GM21367 (cell line): ENCODE measurements at regions not wholly inside any gene's neighbourhood (a gene's known extent, or its start where the extent isn't known, plus 50 kb on each side); places are given as distances from the start of the nearest gene placed in this dataset.
"Not testable (repeated sequence)": the region's sequence is repeated elsewhere in the genome, so short reads cannot be mapped to it uniquely, and the experiment has no call there.

Source experiments
- ATAC-seq: cut with Tn5 transposase; IDR thresholded peaks from one replicate; pipeline ENCODE4 v1.9.1; 2021; ENCODE audit not compliant: unreplicated experiment

- no peak for ATAC-seq
These were observed 63.3 kb downstream of the POU4F1 start for GRCh38 chr13:78540058-78540457.

GRCh38 chr13:78526044-78526443 is 77.3 kb downstream of the POU4F1 start:
- not testable (repeated sequence) for ATAC-seq

GRCh38 chr13:78524936-78525335 is 78.4 kb downstream of the POU4F1 start:
- no peak for ATAC-seq

- ATAC-seq, result no peak
These were observed 82.3 kb downstream of the POU4F1 start for GRCh38 chr13:78521091-78521490.

GRCh38 chr13:78520425-78520824 is 82.9 kb downstream of the POU4F1 start:
- ATAC-seq, result no peak

- ATAC-seq, result not testable (repeated sequence)
These were observed 84.9 kb downstream of the POU4F1 start for GRCh38 chr13:78518482-78518881.

- ATAC-seq, result no peak
These were observed 103.5 kb downstream of the POU4F1 start for GRCh38 chr13:78499802-78500201.

- ATAC-seq, result no peak
These were observed 105.5 kb downstream of the POU4F1 start for GRCh38 chr13:78497702-78498355.

GRCh38 chr13:78491978-78492377 is 111.4 kb downstream of the POU4F1 start:
- ATAC-seq, result no peak

- ATAC-seq, result not testable (repeated sequence)
These were observed 113.1 kb downstream of the POU4F1 start for GRCh38 chr13:78490225-78490624.

GRCh38 chr13:78487707-78488106 is 115.6 kb downstream of the POU4F1 start:
- ATAC-seq, result no peak

GRCh38 chr13:78485803-78486202 is 117.5 kb downstream of the POU4F1 start:
- no peak for ATAC-seq

GRCh38 chr13:78478183-78478582 is 125.2 kb downstream of the POU4F1 start:
- ATAC-seq, result no peak

- peak; percentile 40 for ATAC-seq
These were observed 126.4 kb downstream of the POU4F1 start for GRCh38 chr13:78476910-78477309.

GRCh38 chr13:78468621-78469020 is 134.7 kb downstream of the POU4F1 start:
- no peak for ATAC-seq

GRCh38 chr13:78465250-78465649 is 138.1 kb downstream of the POU4F1 start:
- ATAC-seq, result no peak

GRCh38 chr13:78460176-78460575 is 143.2 kb downstream of the POU4F1 start:
- ATAC-seq, result no peak

- no peak for ATAC-seq
These were observed 159.5 kb downstream of the POU4F1 start for GRCh38 chr13:78443839-78444238.

GRCh38 chr13:78437781-78438180 is 165.6 kb downstream of the POU4F1 start:
- ATAC-seq, result no peak

- no peak for ATAC-seq
These were observed 167.0 kb downstream of the POU4F1 start for GRCh38 chr13:78436311-78436710.

GRCh38 chr13:78431328-78431727 is 172.0 kb downstream of the POU4F1 start:
- no peak for ATAC-seq

GRCh38 chr13:78430811-78431210 is 172.5 kb downstream of the POU4F1 start:
- no peak for ATAC-seq

- no peak for ATAC-seq
These were observed 173.1 kb downstream of the POU4F1 start for GRCh38 chr13:78430166-78430791.
